ENCODE measurements at regions not wholly inside any gene's neighbourhood (a gene's known extent, or its start where the extent isn't known, plus 50 kb on each side); places are given as distances from the start of the nearest gene placed in this dataset.

- TF ChIP-seq POLR2AphosphoS5 (IDR thresholded peaks at IDR 0.05; ENCODE audit: insufficient read depth in 1 of 2, low read depth in 1 of 2) (no peak), CTCF (IDR thresholded peaks at IDR 0.05) (no peak), POLR2A (IDR thresholded peaks at IDR 0.05) (no peak)
Measured at GRCh38 chr15:70303981-70304380, 206.3 kb upstream of the TLE3 start.
